ENCODE measurements at regions not wholly inside any gene's neighbourhood (a gene's known extent, or its start where the extent isn't known, plus 50 kb on each side); places are given as distances from the start of the nearest gene placed in this dataset.

DNA sequence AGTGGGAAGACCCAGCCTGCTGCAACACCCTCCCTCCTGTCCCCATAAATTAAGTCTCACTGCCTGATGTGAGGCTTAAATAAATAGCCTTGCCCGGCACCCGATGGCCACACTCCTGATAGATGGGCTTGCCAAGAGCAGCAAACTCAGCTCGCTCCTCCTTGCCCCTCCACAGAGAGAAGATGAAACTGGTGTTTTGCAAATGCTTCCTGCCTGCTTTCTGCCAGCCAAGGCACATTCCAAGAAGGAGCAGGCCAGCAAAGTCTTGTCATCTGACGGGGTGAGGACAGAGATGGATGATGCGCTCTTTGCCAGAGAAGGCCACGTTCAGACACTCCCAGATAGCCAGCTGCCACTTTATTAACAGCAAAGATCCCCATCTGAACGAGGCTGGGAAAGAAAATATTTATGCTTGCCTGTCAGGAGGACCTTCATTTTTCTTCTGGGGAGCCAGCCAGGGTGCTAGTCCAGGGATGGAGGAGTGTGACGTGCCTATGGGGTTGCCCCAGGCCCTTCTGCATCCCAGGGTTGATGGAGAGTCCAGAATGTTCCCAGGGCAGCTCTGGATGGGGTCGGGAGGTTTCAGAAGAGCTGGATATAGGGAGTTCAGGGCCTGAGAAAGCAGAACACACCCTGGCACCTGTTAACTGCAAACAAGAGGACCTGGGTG, 265.4 kb downstream of the FOXD2 start:
- TF ChIP-seq, protein P1, sequence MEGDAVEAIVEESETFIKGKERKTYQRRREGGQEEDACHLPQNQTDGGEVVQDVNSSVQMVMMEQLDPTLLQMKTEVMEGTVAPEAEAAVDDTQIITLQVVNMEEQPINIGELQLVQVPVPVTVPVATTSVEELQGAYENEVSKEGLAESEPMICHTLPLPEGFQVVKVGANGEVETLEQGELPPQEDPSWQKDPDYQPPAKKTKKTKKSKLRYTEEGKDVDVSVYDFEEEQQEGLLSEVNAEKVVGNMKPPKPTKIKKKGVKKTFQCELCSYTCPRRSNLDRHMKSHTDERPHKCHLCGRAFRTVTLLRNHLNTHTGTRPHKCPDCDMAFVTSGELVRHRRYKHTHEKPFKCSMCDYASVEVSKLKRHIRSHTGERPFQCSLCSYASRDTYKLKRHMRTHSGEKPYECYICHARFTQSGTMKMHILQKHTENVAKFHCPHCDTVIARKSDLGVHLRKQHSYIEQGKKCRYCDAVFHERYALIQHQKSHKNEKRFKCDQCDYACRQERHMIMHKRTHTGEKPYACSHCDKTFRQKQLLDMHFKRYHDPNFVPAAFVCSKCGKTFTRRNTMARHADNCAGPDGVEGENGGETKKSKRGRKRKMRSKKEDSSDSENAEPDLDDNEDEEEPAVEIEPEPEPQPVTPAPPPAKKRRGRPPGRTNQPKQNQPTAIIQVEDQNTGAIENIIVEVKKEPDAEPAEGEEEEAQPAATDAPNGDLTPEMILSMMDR (conservative IDR thresholded peaks at IDR 0.05; ENCODE audit: low read length) = no peak
- no peak for TF ChIP-seq EZH2phosphoT487 (IDR thresholded peaks at IDR 0.05; ENCODE audit: borderline replicate concordance)

Data from Loucy (cell line).